HG03064 (cell line): ENCODE measurements at regions not wholly inside any gene's neighbourhood (a gene's known extent, or its start where the extent isn't known, plus 50 kb on each side); places are given as distances from the start of the nearest gene placed in this dataset.

Experiments
- ATAC-seq: cut with Tn5 transposase; IDR thresholded peaks from one replicate; pipeline ENCODE4 v1.9.1; 2021; ENCODE audit warnings: low read depth; ENCODE audit not compliant: unreplicated experiment

DNA sequence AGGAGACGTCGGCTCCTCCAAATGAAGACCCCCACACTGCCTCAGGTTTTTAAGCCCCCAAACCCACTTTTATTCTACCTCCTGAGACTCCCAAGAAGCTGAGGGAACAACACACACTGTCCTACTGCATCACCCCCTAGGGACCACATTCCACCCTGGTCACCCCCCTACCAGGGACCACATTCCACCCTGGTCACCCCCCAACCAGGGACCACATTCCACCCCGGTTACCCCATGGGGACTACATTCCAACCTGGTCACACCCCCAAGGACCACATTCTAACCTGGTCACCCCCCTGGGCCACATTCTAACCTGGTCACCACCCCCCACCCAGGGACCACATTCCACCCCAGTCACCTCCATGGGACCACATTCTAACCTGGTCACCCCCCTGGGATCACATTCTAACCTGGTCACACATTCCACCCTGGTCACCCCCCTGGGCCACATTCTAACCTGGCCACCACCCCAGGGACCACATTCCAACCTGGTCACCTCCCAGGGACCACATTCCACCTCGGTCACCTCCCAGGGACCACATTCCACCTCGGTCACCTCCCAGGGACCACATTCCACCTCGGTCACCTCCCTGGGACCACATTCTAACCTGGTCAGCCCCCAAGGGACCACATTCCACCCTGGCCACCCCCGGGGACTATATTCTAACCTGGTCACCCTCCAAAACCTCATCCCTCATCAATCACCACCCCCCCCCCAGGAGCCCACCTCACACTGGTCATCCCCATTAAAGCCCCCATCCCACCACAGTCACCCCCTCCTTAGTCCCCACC, 587.6 kb downstream of the NPHP4 start:
- no peak for ATAC-seq

DNA sequence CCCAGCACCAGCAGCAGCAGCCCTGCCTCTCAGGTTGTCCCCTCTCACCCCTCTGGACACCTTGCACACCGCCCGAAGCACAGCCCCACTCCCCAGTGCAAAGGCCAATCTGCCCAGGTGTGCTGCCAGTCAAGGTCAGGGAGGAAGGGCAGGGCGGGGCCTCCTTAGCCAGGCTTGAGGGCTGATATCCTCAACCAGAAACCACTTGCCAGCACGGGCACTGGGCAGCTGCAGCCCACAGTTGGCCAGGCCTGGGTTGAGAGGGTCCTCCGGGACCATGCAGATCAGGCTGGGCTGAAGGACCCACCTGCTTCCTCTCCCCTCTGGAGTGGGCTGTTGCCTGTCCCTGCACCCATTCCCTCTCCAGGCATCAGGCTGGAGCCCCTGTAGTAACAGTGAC, 588.3 kb downstream of the NPHP4 start:
- no peak for ATAC-seq

DNA sequence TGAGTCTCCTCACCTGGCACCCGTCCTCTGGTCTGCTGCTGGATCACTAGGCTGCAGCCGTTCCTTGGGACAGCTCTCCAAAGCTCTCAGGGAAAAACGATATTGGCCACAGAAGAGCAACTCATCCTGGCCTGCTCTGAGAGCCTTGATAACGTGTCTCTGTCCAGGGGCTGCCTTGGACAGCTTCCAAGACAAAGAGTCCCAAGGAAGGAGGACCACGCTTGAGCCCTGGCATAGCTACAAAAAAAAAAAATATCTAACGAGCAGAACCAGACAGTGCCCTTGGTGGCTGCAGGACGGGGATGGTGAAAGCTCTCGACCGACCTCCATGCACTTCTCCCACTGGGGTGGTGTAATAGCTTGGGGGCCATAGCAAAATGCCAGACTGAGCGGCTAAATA, 589.6 kb downstream of the NPHP4 start:
- ATAC-seq = no peak

DNA sequence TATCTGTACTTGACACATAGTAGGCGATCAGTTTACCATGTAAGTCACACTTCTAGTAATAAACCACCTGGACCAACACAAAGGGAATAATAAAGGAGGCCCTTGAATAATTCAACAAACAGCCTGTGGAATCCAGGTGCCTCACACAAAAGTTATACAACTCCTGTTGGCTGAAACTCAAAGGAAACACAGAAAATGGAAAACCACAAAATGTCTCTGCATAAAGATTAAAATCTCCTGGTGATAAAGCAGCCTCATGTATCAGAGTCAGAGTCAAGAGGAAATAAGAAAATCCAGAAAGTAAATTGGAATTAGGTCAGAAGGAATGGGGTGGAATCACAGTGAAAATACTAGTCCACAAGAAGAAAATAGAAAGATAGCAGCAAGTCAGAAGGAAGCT, 592.5 kb downstream of the NPHP4 start:
- no peak for ATAC-seq

DNA sequence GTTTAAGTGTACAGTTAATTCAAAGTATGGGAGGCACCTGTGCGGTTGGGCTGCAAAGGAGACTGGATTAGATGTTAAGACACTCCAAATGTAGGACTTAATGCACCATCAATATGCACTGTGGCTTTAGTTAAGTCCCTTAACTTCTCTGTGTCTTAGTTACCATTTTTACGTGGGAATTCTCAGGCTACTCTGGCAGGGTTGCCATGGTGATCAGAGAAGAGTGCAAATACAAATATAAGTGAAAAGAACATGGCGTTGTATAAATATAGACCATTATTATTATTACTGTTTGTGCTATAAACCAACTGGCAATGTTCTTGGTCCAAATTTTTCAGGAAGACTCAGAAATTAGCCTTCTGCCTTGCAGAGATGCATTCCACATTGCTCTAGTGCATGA, 595.6 kb downstream of the NPHP4 start:
- ATAC-seq = no peak

DNA sequence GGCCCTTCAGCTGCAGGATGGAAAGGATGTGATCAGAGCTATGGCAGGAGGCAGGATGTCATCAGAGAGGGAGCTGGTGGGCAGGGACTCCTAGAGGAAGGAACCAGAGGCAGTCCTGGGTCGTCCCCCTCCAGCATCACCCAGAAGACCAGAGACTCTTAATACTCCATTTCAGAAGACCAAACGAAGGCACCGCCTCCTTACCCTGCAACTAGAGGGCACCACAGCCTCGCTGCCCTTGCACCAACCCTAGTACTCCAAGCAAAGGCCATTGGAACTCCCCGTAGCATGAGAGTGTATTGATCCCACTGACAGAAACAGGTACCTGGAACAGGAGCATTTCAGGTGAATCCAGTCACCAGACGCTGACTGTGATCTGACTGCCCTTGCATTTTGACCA, 598.1 kb downstream of the NPHP4 start:
- no peak for ATAC-seq

DNA sequence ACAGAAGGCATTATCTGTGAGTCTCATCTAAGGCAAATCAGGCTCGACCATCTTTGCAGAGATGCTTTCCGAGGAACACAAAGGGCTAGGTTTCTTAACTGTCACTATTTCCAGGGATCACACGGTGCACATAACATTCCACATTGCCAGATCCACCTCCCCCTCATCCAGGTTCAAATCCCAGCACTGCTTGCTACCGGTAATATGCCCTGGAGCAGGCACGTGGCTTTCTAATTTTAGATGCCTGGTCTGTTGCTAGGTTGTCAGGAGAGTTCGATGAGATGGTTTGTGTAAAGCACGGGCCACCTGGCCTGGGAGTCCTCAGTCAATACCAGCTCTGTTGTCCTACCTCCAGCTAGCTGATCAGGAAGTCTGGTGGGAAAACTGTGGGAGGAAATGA, 598.6 kb downstream of the NPHP4 start:
- ATAC-seq = no peak

DNA sequence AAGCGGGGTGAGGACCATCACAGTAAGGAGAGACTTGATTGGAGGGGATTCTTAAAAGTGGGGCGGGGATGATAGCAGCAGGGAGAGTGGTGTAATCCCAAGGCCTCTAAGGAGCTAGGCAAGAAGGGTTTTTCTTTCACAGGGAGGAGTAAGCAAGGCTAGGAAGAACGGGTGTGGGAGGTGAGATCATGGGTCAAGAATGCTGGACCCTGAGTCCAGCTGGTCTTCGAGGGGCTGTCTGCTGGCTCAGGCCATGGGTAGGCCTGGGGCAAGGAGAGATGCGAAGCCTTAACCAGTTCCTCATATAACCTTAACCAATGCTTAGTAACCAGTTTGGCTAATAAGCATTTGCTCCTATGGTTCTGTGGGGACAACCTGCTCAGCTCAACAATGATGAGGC, 599.1 kb downstream of the NPHP4 start:
- no peak for ATAC-seq

DNA sequence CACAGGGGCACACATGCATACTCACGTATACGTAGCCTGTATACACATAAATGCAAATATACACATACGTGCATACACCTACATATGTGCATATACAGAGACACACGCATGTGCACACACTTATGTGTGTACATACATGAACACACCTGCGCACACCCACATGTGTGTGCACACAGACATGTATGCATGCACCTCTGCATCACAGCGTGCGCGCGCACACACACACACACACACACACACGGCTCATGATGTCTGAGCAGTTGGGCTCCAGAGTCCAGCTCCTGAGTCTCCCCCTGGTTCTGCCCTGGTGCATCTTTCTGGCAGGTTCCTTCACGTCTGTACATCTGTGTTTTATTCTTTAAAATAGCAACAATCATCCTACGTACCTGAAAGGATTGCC, 600.5 kb downstream of the NPHP4 start:
- ATAC-seq = no peak

DNA sequence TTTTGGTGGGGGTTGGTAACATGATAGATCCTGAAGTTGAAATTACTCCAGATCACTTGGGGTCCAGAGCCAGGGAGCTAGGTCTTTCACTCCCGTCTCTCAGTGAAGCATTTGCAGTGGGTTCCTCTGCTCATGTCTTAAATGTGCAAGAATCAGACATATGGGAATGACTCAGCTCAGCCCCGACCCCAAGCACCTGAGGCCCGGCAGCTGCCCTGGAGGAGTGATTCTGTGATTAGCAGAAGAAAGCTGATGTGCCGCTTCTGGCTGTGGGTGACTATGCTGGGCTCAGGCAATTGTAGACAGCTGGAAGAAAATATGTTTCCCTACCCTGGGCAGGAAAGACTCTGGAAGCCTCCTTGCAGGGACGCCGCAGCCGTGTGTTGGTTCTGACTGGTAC, 601.7 kb downstream of the NPHP4 start:
- no peak for ATAC-seq

DNA sequence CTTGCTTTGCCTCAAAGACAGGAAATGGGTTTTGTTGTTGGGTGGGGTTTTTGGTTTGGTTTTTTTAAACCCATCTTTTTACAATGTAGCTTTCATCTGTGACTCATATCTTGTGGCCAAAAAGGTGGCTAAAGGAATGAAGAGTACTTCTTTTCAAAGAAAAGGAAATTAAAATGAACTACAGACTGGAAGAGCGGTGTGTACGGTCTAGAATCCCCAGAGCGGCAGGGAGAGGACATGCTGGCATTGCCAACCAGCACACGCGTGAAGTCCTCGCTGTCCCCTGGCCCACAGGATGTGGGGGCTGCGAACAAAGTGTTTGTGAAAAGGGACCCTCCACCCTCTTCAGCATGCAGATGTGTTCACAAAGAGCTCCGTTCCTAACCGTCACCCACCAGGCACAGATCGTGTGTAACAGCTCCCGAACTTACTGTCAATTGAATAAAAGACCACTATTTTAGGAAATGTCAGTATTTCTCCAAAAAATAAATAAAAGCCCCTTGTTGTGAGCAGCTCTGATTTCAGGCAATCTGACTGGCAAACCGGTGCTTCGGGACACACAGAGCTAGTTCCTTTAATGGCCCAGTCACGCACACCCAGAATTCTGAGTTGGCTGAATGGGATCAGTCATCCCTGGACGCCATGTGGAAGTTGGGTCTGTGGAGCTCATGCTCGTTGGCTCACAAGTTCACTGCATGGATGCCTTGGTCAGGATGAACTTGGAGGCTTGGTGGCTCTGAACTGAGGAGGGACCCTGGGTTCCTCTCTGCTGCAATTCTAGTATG, 602.9 kb downstream of the NPHP4 start:
- ATAC-seq = no peak

DNA sequence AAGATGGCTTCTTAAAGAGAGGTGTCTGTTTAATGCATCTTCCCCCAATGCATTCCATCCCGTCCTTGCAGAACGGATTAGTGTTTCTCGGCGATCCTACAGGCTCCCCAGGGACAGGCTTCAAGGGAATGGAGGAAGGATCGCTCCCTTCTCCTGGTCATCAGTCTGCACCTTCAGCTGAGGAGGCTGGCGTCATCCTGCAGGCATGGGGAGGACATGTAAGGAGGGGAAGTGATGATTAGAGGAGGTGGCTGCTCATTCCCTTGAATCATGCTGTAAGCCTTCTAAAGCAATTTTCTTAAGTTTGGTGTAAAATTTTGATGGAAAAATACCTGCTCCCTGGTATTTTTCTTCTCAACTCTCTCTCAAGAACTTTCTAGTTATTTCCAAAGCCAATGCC, 603.6 kb downstream of the NPHP4 start:
- ATAC-seq = no peak

DNA sequence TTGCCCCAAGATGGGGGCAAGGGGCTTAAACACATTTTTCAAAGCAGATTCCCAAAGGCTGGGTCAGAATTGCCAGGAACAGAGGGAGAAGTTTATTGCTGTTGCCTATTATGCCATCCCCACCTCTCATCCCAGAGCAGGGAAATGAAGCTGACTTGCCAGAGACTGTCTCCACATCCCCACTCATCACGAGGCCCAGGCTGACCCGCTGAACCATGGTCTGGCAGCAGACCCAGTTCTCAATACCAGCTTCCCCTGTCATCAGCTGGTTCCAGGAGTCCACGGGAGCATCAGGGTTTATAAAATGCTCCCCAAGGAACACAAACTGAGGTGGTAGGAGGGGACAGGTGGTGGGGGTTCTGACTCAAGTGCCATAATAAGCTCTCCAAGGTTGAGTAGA, 605.9 kb downstream of the NPHP4 start:
- no peak for ATAC-seq

DNA sequence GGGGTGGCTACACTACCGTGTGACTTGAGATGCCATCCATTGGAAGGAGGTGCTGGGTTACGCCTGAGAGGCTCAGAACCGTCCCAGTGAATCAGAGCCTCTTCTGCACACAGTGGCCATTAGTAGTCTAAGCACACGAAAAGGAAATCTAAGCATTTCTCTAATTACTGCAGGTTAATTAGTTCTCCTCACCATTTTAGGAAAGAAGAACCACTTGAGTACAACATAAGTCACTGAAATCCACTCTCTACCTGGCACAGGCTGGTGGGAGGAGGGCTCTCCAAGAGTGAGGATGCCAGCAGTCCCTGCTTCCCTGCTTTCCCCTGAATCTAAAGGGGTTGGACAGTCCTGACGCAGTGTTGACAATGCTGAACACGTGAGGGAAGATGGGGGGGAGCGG, 606.3 kb downstream of the NPHP4 start:
- ATAC-seq = no peak

DNA sequence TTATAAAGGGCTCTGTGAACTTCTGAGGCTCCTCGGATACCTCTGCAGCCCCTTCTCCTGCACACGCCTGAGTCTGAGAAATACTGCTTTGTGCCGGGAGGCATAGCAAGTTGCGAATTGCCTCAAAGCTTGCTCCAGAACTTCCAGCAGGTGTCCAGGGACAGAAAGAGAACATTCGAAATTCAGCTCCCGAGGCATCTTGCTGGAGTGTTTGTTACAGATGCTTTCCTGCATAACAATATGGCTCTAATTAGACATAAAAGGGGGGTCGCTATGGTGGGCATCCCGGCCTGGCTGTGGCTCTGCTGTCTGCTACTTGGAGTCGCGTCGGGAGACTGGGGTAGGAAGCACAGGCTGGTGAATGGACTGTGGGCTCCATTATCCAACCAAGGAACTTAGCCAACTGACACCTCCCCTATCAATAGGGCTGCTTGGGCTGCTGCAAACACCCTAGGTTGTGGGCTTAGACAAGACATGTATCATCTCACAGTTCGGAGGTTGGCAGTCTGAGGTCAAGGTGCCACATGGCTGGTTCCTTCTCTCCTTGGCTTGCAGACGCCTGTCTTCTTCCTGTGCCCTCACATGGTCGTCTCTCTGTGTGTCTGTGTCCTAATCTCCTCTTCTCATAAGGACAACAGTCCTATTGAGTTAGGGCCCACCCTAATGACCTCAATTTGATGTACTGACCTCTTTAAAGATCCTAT, 607.0 kb downstream of the NPHP4 start:
- no peak for ATAC-seq

DNA sequence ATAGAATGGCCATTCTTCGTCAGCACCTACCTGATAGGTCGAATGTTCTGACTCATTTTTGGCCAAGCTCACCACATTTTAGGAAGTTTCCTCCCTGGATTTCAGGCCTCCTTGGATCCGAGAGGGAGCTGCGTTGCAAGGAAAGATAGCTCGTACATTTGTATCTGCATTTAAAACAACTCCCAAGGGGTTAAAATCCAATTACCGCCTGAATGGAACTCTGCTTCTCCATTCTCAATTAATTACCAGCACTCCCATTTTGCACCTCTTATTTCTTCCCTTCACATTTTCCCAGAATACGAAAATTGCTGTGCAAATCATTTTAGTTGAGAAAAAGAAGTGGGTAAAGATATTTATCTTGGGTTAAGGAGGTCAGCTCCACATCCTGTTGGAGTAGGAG, 610.7 kb downstream of the NPHP4 start:
- no peak for ATAC-seq

DNA sequence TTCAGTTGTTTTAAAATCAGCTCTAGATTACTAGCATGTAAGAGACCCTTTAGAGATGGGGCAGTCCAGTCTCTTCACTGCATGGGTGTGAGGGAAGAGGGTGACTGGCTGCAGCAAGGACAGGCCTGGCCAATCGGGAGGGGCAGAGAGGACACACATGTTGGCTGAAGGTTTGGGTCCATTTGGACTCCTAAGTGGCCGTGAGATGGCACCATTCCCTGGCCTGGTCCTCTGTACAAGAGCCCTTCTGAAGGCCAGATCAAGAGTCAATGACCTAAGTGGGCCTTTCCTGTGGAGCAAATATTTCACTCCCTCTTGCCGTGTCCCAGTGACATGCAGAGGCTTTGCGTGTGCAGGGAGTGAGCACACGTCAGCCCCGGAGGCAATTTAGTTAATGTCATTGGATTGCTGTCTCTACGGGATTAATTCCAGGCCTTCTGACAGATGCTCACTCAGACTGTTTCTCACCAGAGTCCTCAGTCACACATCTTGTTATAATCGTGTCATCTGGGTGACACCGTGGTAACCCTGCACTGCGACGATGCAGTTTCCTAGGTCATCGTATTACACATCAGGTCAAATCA, 613.0 kb downstream of the NPHP4 start:
- no peak for ATAC-seq

DNA sequence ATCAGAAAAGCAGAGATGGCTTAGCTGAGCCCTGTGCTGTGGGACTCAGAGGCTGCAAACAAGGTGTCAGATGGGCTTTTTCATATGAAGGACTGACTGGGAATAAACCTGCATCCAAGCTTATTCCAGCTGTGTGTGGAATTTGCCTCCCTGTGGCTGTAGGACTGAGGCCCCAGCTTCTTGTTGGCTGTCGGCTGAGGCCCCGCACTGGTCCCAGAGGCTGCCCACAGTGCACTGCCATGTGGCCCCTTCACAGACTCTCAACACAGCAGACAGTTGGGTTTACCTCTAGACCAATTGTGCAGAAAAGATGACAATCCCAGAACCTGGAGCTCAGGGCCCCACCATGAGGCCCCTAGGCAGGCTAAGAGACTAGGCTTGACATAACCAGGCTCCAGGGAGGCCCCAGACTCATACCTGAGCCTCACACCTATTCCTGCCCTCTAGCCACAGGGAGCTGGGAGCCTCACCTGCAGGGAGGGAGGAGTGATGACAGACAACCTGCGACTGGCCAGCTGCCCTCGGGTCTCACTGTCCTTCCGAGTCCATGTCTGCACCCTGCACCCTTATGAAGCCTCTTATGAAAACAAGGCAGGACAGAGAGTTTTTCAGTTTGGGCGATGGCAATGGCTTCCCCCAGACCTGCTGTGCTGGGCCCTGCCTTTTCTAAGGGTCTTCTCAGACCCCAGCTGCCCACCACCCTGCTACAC, 615.5 kb downstream of the NPHP4 start:
- no peak for ATAC-seq

DNA sequence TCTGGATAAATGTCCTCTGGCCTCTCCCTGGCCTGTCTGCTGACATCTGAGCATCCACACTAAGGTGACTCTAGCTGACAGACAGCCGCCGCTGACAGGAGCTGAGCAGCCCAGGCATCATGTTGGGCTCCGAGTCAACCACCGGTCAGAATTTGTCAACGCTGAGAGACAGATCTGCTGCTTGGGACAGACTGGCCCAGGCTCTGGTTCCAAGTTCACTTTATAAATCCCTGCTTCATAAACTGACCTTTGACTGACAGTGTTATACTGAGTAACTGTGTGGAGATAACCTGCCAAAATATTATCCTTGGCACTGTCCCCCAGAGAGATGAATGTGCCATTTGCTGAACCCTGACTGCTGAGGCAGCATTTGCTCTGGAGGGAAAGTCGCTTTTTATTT, 616.7 kb downstream of the NPHP4 start:
- no peak for ATAC-seq

DNA sequence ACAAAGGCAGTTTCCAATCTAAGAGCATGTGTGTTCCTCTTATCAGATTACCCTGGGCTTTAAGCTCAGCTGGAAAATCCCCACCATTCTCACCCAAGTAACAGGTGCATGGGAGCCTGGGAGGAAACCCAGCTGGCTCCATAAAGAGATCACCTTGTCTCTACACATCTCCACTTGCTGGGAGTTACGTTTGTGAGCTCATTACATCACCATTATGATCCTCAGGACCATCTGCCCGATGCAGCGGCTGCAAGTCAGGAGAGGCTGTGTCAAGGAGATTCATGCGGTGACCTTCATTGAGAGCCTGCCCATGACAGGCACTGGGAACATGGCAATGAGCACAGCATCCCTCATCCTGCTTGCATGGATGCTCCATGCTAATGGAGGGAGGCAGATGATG, 618.0 kb downstream of the NPHP4 start:
- ATAC-seq = no peak

DNA sequence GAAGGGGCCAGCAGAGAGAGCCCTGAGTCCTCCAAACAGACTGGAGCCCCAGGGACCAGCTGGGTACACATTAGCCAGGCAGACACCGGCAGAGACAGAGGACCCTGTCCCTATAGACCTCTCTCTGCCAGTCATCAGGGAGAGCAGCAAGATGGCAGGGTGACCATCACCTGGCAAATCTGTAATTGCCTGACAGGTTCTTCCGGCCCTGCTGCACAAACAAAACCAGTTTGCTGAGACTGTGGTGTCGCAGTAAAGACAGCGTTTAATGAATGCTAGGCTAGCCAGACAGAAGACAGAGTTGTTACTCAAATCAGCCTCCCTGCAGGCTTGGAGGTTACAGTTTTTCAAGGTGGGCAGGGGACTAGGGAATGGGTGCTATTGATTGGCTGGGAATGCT, 618.9 kb downstream of the NPHP4 start:
- no peak for ATAC-seq
